Gastrocnemius medialis (tissue), 4 donors: ENCODE measurements at regions not wholly inside any gene's neighbourhood (a gene's known extent, or its start where the extent isn't known, plus 50 kb on each side); places are given as distances from the start of the nearest gene placed in this dataset.

Source experiments
- CTCF ChIP-seq, 5 experiments: fragments of 450-650 bp in 3 of 5; fragments of 200-600 bp in 2 of 5; sonication (generic) in 2 of 5; IDR thresholded peaks in 4 of 5; conservative IDR thresholded peaks in 1 of 5; 1 replicate in 4 of 5; 2 replicates in 1 of 5; pipeline ENCODE4 v1.5.1; 2016 to 2019; ENCODE audit warnings: antibody characterized with exemption in 5 of 5, mild to moderate bottlenecking in 3 of 5, moderate library complexity in 3 of 5
- POLR2A ChIP-seq, 2 donors: fragments of 450-650 bp; IDR thresholded peaks; one replicate each; pipeline ENCODE4 v1.6.1; 2017; ENCODE audit warnings: antibody characterized with exemption in 2 of 2, mild to moderate bottlenecking in 2 of 2, moderate library complexity in 2 of 2

- TF ChIP-seq POLR2A (IDR thresholded peaks at IDR 0.05) (no peak), CTCF (IDR thresholded peaks at IDR 0.05 in 4 of 5, conservative IDR thresholded peaks at IDR 0.05 in 1 of 5) (no peak)
These were observed 72.5 kb upstream of the P3H2 start for GRCh38 chr3:190193210-190193609.
